ENCODE measurements at regions not wholly inside any gene's neighbourhood (a gene's known extent, or its start where the extent isn't known, plus 50 kb on each side); places are given as distances from the start of the nearest gene placed in this dataset.

DNA sequence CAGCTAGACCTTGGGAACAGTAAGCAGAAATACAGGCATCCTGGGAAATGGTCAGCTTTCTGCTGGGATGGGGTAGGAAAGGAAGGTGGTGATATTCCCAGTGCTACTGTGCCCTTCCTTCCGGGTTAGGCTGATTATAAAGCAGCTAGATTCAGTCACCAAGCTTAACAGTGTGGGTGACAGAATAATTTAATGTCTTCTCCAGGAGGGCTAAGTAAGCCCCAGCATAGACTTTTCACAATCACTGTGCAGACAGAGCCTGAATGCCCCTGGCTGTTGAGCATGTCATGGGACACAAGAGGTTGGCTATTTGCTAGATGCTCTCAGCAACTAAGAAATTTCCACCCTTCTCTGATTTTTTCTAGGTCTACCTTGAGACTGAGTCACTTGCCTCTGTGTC is 513.0 kb downstream of the TOX3 start:
- TF ChIP-seq, protein P1, sequence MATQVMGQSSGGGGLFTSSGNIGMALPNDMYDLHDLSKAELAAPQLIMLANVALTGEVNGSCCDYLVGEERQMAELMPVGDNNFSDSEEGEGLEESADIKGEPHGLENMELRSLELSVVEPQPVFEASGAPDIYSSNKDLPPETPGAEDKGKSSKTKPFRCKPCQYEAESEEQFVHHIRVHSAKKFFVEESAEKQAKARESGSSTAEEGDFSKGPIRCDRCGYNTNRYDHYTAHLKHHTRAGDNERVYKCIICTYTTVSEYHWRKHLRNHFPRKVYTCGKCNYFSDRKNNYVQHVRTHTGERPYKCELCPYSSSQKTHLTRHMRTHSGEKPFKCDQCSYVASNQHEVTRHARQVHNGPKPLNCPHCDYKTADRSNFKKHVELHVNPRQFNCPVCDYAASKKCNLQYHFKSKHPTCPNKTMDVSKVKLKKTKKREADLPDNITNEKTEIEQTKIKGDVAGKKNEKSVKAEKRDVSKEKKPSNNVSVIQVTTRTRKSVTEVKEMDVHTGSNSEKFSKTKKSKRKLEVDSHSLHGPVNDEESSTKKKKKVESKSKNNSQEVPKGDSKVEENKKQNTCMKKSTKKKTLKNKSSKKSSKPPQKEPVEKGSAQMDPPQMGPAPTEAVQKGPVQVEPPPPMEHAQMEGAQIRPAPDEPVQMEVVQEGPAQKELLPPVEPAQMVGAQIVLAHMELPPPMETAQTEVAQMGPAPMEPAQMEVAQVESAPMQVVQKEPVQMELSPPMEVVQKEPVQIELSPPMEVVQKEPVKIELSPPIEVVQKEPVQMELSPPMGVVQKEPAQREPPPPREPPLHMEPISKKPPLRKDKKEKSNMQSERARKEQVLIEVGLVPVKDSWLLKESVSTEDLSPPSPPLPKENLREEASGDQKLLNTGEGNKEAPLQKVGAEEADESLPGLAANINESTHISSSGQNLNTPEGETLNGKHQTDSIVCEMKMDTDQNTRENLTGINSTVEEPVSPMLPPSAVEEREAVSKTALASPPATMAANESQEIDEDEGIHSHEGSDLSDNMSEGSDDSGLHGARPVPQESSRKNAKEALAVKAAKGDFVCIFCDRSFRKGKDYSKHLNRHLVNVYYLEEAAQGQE (IDR thresholded peaks at IDR 0.05; ENCODE audit: low read depth), result no peak
- TF ChIP-seq FOXM1 (IDR thresholded peaks at IDR 0.05; ENCODE audit: borderline replicate concordance, low read depth) (no peak), TAF1 (IDR thresholded peaks at IDR 0.05; ENCODE audit: low read depth) (no peak), YY1 (IDR thresholded peaks at IDR 0.05; ENCODE audit: low read depth) (no peak), RAD21 (IDR thresholded peaks at IDR 0.05; ENCODE audit: low read depth) (no peak), CREB1 (IDR thresholded peaks at IDR 0.05; ENCODE audit: low read depth) (no peak), TEAD4 (IDR thresholded peaks at IDR 0.05) (no peak), ZBTB7A (IDR thresholded peaks at IDR 0.05; ENCODE audit: low read depth) (no peak), CEBPB (IDR thresholded peaks at IDR 0.05) (no peak), TCF12 (IDR thresholded peaks at IDR 0.05; ENCODE audit: low read depth) (no peak), EGR1 (IDR thresholded peaks at IDR 0.05) (no peak), EP300 (IDR thresholded peaks at IDR 0.05; ENCODE audit: borderline replicate concordance) (no peak), NFIC (IDR thresholded peaks at IDR 0.05) (no peak)
- TF ChIP-seq, protein P2, sequence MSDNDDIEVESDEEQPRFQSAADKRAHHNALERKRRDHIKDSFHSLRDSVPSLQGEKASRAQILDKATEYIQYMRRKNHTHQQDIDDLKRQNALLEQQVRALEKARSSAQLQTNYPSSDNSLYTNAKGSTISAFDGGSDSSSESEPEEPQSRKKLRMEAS (IDR thresholded peaks at IDR 0.05), result no peak
- TF ChIP-seq, protein P3, sequence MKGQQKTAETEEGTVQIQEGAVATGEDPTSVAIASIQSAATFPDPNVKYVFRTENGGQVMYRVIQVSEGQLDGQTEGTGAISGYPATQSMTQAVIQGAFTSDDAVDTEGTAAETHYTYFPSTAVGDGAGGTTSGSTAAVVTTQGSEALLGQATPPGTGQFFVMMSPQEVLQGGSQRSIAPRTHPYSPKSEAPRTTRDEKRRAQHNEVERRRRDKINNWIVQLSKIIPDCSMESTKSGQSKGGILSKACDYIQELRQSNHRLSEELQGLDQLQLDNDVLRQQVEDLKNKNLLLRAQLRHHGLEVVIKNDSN (IDR thresholded peaks at IDR 0.05), result no peak

DNA sequence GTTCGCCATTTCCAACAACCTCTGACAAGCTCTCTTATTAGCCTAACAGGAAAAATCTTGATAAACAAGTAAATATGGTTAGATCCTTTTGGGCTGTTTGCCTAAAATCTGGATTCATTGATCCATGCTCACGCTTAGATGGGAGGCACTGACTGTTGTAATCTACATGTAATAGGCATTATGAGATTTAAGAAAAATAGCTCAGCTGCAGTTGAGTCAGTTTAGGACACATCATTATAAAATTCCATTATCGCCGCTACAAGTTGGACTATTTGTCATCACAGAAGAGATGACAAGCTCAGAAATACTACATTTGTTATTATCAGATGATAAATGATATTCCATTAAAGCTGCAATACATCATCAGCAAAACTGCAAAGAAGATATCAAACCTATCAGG is 524.0 kb downstream of the TOX3 start:
- TF ChIP-seq TAF1 (IDR thresholded peaks at IDR 0.05; ENCODE audit: low read depth) (no peak), CREB1 (IDR thresholded peaks at IDR 0.05; ENCODE audit: low read depth) (no peak), TCF12 (IDR thresholded peaks at IDR 0.05; ENCODE audit: low read depth) (no peak), TEAD4 (IDR thresholded peaks at IDR 0.05) (no peak), NFIC (IDR thresholded peaks at IDR 0.05) (no peak), RAD21 (IDR thresholded peaks at IDR 0.05; ENCODE audit: low read depth) (no peak), EGR1 (IDR thresholded peaks at IDR 0.05) (no peak), CEBPB (IDR thresholded peaks at IDR 0.05) (no peak), YY1 (IDR thresholded peaks at IDR 0.05; ENCODE audit: low read depth) (no peak), ZBTB7A (IDR thresholded peaks at IDR 0.05; ENCODE audit: low read depth) (no peak), EP300 (IDR thresholded peaks at IDR 0.05; ENCODE audit: borderline replicate concordance) (no peak), FOXM1 (IDR thresholded peaks at IDR 0.05; ENCODE audit: borderline replicate concordance, low read depth) (no peak)
- TF ChIP-seq, protein P2 (IDR thresholded peaks at IDR 0.05), result no peak
- TF ChIP-seq, protein P1 (IDR thresholded peaks at IDR 0.05; ENCODE audit: low read depth), result no peak
- TF ChIP-seq, protein P3 (IDR thresholded peaks at IDR 0.05), result no peak

DNA sequence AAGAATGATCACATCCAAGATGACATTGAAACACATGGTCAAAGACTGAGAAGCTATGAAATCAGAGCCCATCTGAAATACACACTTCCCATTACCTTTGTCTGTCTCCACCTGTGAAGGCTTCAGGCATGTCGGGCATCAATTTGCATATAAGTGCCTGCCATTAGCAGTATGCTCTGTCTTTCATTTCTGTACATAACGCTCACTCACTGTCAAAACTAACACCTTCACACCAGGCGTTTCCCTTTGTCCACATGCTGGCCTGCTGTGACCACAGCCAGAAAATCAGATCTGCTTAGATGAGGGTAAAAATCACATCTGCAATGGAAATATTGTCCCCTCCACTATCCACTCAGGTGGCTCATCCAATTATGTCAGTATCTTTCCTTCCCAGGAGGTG is 524.8 kb downstream of the TOX3 start:
- no peak for TF ChIP-seq ZBTB7A (IDR thresholded peaks at IDR 0.05; ENCODE audit: low read depth)
- no peak for TF ChIP-seq EP300 (IDR thresholded peaks at IDR 0.05; ENCODE audit: borderline replicate concordance)

DNA sequence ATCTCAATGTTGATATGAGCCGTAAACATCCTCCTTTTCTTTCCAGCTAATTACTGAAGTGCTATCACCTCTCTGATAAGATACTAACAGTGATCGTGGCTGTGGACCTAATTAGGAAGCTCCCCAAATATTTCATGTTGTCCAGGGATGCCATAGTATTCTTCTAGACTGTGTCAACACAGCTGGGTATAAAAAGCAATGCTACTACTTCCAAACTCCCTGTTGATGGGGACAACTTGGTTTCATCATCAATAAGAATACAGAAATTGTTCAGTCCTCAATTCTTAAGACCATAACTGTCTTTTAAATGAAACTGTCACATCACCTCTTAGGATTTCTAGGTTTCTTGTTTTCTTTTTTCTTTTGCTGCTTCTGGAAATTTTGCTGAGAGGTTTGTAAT is 530.6 kb downstream of the TOX3 start:
- TF ChIP-seq ZBTB7A (IDR thresholded peaks at IDR 0.05; ENCODE audit: low read depth) (no peak), TEAD4 (IDR thresholded peaks at IDR 0.05) (no peak), EGR1 (IDR thresholded peaks at IDR 0.05) (no peak), CREB1 (IDR thresholded peaks at IDR 0.05; ENCODE audit: low read depth) (no peak), EP300 (IDR thresholded peaks at IDR 0.05; ENCODE audit: borderline replicate concordance) (no peak), TCF12 (IDR thresholded peaks at IDR 0.05; ENCODE audit: low read depth) (no peak), TAF1 (IDR thresholded peaks at IDR 0.05; ENCODE audit: low read depth) (no peak), CEBPB (IDR thresholded peaks at IDR 0.05) (no peak), NFIC (IDR thresholded peaks at IDR 0.05) (no peak), YY1 (IDR thresholded peaks at IDR 0.05; ENCODE audit: low read depth) (no peak), FOXM1 (IDR thresholded peaks at IDR 0.05; ENCODE audit: borderline replicate concordance, low read depth) (no peak), RAD21 (IDR thresholded peaks at IDR 0.05; ENCODE audit: low read depth) (no peak)
- TF ChIP-seq, protein P1 (IDR thresholded peaks at IDR 0.05; ENCODE audit: low read depth), result no peak
- TF ChIP-seq, protein P3 (IDR thresholded peaks at IDR 0.05), result no peak
- TF ChIP-seq, protein P2 (IDR thresholded peaks at IDR 0.05), result no peak
